ENCODE measurements at regions not wholly inside any gene's neighbourhood (a gene's known extent, or its start where the extent isn't known, plus 50 kb on each side); places are given as distances from the start of the nearest gene placed in this dataset.
"Not testable (repeated sequence)": the region's sequence is repeated elsewhere in the genome, so short reads cannot be mapped to it uniquely, and the experiment has no call there.

DNA sequence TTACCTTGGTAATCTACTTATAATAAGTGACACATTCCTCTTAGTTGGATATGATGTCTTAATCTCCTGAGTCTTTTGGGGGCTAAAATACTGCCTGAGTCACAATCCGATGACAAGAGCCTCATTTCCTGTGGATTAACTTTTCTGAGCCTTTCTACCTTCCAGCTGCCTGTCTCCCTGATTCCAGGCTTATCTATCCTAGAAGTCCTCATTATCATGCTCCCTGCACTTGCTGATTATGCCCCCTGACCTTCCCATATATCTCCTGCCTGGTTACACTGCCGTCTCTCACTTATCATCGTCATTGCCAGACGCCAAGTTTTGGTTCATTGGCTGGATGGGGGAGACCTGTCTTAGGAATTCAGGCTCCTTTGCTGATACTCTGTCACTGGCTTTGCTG lies 727.4 kb upstream of the CA10 start:
- no peak for DNase-seq (ENCODE audit: low read depth)

DNA sequence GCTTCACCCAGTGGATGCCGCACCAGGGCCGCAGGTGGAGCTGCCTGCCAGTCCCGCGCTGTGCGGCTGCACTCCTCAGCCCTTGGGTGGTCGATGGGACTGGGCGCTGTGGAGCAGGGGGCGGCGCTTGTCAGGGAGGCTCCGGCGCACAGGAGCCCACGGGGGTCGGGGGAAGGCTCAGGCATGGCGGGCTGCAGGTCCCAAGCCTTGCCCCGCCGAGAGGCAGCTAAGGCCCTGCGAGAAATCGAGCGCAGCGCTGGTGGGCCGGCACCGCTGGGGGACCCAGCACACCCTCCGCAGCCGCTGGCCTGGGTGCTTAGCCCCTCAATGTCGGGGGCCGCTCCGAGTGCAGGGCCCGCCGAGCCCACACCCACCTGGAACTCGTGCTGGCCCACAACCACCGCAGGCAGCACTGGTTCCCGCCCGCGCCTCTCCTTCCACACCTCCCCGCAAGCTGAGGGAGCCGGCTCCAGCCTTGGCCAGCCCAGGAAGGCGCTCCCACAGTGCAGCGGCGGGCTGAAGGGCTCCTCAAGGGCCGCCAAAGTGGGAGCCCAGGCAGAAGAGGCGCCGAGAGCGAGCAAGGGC lies 725.5 kb upstream of the CA10 start:
- DNase-seq (ENCODE audit: low read depth), result not testable (repeated sequence)

GRCh38 chr17:52846767-52847166 lies 688.3 kb upstream of the CA10 start:
- not testable (repeated sequence) for DNase-seq (ENCODE audit: low read depth)

DNA sequence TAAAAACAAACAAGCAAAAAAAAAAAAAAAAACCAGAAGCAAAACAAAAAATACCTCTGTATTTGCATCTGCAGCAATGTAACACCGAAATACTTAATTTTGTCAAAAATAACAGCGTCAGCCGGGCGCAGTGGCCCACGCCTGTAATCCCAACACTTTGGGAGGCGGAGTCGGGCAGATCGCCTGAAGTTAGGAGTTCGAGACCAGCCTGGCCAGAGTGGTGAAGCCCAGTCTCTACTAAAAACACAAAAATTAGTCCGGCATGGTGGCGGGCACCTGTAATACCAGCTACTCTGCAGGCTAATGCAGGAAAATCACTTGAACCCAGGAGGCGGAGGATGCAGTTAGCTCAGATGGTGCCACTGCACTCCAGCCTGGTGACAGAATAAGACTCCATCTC lies 683.5 kb upstream of the CA10 start:
- DNase-seq (ENCODE audit: low read depth), result no peak

DNA sequence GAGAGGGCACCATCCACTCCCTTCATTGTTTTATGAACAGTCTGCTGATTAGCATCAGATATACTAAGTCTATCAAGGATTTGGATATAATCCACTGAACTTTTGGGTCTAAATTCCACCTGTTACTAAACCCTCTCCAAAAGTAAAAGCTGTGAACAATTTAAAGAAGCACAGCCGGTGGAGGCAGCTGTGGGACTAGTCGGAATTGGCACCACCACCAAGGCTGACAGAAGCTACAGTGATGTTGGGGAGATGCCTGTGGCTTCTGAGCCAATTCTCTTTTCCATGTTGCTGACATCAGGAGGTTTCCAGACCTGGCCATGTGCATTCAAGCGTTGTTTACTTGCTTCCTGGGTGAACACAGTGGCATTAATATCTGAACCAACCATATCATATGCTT lies 679.0 kb upstream of the CA10 start:
- DNase-seq (ENCODE audit: low read depth), result no peak

- DNase-seq (ENCODE audit: low read depth), result no peak
Measured at GRCh38 chr17:52831536-52831935, 673.0 kb upstream of the CA10 start.

DNA sequence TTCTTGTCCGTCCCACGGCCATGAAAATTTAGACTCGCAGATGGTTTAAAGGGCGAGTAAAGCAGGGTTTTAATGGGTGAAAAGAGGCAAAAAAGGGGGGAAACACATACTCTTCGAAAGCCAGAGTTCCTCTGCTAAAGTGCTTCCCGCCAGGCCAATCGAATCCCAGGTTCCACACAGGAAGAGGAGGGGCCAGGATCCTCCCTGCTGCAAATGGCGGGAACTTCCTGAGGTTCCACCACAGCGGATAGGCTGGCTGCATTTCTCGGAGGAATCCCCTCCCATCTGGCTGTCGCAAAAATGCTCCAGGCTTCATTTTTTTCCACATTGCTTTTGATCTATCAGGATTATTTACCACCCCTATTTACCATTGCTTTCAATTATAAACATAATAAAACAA lies 670.1 kb upstream of the CA10 start:
- no peak for DNase-seq (ENCODE audit: low read depth)

GRCh38 chr17:52827526-52827925 lies 669.0 kb upstream of the CA10 start:
- DNase-seq (ENCODE audit: low read depth), result no peak

DNA sequence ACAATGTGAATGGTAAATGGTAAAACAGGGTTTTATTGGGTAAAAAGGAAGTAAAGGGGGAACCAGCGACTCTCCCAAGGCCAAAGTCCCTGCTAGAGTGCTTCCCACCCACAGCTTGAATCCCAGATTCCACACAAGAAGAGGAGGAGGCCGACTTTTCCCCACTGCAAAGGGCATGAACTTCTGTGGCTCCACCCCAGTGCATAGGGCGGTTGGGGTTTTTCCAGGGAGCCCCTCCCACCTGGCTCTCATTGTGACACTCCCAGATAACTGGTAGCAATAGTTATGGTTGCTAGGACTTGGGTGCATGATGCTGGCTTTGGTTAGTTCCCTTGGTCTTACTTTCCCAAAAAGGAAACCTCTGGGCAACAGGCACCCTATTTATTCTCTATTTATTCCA lies 666.0 kb upstream of the CA10 start:
- DNase-seq (ENCODE audit: low read depth), result no peak

DNA sequence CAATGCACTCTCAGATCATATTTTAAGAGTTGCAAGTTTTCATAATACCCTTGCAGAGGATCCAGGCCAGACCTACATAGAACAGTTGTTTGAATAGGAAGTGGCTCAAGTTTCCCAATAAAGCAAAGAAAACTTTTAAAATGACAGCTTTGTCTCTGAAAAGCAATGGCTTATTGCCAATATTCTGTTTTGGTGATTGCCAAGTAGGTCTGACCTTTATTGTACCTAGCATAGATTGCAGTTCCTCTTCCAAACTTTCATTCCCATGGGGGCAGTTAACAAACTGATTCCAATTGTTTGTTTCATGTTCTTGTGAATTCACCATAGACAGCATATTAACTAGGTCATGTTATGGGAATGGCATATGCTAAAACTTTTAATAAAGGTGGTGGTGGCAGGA lies 664.6 kb upstream of the CA10 start:
- no peak for DNase-seq (ENCODE audit: low read depth)

GRCh38 chr17:52790359-52790955 lies 631.9 kb upstream of the CA10 start:
- DNase-seq (ENCODE audit: low read depth), result no peak

DNA sequence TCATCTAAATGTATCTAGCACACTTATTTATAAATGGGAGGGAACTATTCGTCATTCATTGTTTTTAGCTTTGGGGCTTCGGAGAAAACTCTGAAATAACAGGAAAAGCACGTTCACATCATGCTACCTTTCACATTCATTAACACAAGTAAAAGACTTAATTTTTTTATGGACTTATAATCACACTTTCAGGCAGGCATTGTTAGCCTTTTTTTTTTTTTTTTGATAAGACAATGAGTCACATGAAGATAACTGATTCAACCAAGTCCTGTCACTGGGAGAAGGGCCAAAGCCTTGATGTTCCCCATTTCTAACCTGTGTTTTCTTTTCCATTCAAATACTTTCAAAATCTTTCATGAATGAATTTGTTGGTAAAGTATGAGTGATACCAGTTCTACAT lies 631.3 kb upstream of the CA10 start:
- no peak for DNase-seq (ENCODE audit: low read depth)

GRCh38 chr17:52776234-52776633 lies 617.7 kb upstream of the CA10 start:
- DNase-seq (ENCODE audit: low read depth), result no peak

DNA sequence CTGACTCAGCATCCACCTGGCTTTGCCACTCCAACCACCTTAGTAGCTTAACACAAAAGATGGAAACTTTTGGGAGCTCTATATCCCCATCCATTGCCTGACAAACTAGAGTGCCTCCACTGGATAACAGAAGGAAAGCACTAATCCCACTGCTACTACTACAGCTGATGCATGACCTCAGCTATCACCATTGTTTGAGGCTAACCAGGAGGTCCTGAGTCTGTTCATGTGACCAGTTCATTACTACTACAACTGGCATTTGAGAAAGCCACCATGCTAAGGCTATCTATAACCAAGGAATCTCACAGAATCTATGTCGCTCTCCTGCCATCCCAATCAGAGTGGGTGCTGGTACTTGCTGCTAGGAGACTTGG lies 604.3 kb upstream of the CA10 start:
- DNase-seq (ENCODE audit: low read depth), result no peak

DNA sequence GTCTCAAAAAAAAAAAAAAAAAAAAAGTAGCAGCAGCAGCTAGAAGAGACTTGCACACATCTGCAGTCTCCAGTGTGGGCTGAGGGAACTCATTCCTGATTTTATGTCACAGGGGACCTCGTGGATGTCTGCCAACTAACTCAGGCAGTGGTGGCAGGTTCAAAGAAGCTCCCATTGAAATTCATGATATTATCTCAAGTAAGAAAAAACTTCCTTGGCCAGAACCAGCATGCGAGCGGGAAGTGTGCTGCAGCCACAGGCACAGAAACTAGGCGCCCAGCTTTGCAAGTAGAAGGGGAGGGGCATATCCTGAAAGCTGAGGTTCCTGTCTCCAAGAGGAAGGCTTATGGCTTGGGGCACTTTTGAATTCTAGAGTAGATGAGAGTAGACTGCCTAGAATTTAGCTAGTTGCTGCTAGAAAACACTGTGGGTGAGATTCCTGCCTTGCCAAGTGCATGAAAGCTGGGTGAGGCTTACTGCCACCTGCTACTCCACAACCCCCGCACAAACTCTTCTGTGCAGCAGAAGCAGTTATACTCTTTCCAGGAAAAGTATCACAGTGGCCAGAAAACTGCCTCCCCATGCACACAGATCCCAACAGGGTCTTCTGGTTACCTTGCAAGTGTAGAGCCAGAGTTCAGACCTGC lies 603.8 kb upstream of the CA10 start:
- DNase-seq (ENCODE audit: low read depth), result no peak

DNA sequence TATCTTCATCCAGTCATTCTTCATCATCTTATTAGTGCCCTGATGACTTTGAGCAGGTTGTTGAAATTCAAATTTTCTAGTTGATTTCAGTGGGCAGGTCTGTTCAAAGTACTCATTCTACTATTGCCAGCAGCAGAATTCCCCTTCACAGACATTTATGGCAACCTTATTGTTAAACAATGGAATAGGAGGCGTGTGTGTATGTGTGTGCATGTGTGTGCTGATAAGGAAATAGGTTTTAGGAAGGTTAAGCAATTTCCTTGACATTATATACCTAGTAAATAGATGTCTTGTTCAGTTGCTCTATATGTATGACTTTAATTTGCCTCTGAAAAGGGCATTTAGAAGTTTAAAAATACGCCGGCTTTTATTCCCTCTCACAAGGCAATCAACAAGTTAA lies 601.4 kb upstream of the CA10 start:
- no peak for DNase-seq (ENCODE audit: low read depth)

DNA sequence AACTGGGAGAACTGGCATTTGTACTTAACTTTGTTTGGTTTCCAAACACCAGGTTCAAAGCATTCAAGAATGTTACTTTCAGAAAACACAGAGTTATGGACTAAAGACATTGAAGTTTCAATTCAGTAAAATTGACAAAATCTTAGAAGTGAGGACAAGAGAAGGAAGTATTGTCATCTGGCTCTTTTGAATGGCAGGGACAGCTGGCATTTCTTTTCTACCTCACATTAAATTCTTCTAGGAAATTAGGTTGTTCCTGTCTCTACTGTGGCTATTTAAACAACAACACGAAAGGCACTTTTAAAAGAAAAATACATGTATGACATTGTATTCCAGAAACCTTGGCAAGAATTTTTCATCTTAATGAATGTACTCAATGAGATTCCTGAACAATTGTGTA lies 600.0 kb upstream of the CA10 start:
- DNase-seq (ENCODE audit: low read depth), result no peak

DNA sequence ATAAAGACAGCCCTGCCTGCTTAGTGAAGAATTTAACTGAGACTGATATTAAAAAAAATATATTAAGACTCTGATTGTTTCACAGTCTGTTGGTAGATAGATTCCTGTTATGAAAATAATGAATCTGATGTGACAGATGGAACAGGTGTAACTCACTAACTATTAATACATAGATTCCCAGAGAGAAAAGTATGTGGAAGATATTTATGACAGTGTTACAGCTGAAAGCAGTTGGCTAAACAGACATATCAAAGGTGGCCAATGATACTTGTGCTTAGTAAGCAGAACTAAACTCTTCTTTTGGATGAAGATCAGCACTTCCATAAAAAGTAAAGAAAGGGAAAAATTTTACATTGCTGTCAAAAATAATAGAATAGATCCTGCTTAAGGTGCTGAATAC lies 598.2 kb upstream of the CA10 start:
- no peak for DNase-seq (ENCODE audit: low read depth)

DNA sequence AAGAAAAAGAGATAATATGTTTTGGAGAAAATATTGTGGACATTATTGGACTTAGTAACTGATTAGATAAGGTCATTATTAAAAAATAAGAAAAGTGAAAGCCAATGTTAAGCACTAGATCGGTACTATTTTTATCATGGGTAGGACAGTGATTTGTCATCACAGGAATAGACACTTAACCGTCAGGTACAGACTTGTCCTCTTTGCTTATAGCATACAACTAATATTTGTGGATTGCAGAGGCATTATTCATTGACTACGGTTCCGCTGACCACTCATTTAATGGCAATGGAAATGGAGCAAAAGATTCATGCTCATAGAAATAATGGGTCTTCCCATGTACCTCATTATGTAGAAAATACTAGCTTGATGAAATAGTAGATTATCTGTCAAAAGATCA lies 596.3 kb upstream of the CA10 start:
- DNase-seq (ENCODE audit: low read depth), result no peak

DNA sequence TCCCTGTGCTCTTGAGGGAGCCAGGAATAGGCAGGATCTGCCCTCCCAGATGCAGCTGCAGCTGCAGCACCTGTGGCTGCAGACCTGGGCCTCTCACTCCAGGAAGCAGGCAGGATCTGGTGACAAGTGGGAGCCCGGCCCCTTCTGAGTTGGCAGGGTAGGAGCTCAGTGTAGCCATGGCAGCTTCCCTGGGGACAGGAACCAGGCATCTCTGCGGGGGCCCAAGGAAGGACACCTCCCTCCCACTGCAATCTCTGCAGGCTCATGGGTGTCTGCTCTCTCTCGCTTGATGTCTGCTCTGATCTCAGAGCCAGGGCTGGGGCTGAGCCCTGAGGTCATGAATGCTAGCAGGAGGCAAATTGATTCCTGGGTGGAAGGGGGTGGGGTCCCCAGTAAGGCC lies 592.5 kb upstream of the CA10 start:
- DNase-seq (ENCODE audit: low read depth), result no peak

- no peak for DNase-seq (ENCODE audit: low read depth)
Measured at GRCh38 chr17:52744179-52744578, 585.7 kb upstream of the CA10 start.

- no peak for DNase-seq (ENCODE audit: low read depth)
Measured at GRCh38 chr17:52740006-52740405, 581.5 kb upstream of the CA10 start.

- DNase-seq (ENCODE audit: low read depth), result no peak
Measured at GRCh38 chr17:52738791-52739190, 580.3 kb upstream of the CA10 start.

GRCh38 chr17:52737071-52737470 lies 578.6 kb upstream of the CA10 start:
- DNase-seq (ENCODE audit: low read depth), result no peak
